ENCODE measurements at regions not wholly inside any gene's neighbourhood (a gene's known extent, or its start where the extent isn't known, plus 50 kb on each side); places are given as distances from the start of the nearest gene placed in this dataset.
"Not testable (repeated sequence)": the region's sequence is repeated elsewhere in the genome, so short reads cannot be mapped to it uniquely, and the experiment has no call there.

- H3K9ac ChIP-seq (replicated peaks in 1 of 4; ENCODE audit: extremely low read depth in 1 of 4, low read depth in 3 of 4, low read length in 3 of 4); H3K4me1 ChIP-seq (replicated peaks in 1 of 4; ENCODE audit: control insufficient read depth in 3 of 4, insufficient read depth in 4 of 4, low read length in 3 of 4); H3K79me2 ChIP-seq (ENCODE audit: control insufficient read depth in 1 of 2, insufficient read depth in 2 of 2, low read length in 2 of 2); H2BK15ac ChIP-seq (ENCODE audit: low read length); CTCF ChIA-PET (ENCODE audit: partially characterized antibody); H3K79me1 ChIP-seq (ENCODE audit: low read depth, low read length); H2BK120ac ChIP-seq (replicated peaks; ENCODE audit: low read depth, low read length); H3K18ac ChIP-seq (ENCODE audit: extremely low read depth, low read length); H3K4me3 ChIP-seq (ENCODE audit: extremely low read depth in 1 of 4, insufficient read depth in 2 of 4, low read depth in 3 of 4, low read length in 4 of 4); H2AK5ac ChIP-seq (ENCODE audit: low read depth, low read length); DNase-seq (ENCODE audit: low read depth in 1 of 2, low spot score in 2 of 2); H3K56ac ChIP-seq (replicated peaks; ENCODE audit: insufficient read length, low read depth, low read length); POLR2A ChIA-PET (ENCODE audit: partially characterized antibody); H2AFZ ChIP-seq (ENCODE audit: low read length); H3K27ac ChIP-seq (ENCODE audit: low read depth, low read length); H3K4ac ChIP-seq (replicated peaks; ENCODE audit: insufficient read length, low read depth, low read length); FAIRE-seq; H2BK5ac ChIP-seq (ENCODE audit: low read depth, low read length); H2BK20ac ChIP-seq (ENCODE audit: low read length); H3K36me3 ChIP-seq (ENCODE audit: control insufficient read depth in 2 of 4, insufficient read depth in 4 of 4, low read length in 3 of 4); H3K23ac ChIP-seq (ENCODE audit: insufficient read length); H3K23me2 ChIP-seq (ENCODE audit: low read depth, low read length); H3K4me2 ChIP-seq (ENCODE audit: insufficient read depth in 1 of 2, low read depth in 2 of 2, low read length in 2 of 2); H4K5ac ChIP-seq (ENCODE audit: insufficient read length, low read depth, low read length); H3K27me3 ChIP-seq (replicated peaks in 1 of 4; ENCODE audit: control insufficient read depth in 3 of 4, extremely low read depth in 1 of 4, insufficient read depth in 3 of 4, low read length in 3 of 4); H4K91ac ChIP-seq (replicated peaks; ENCODE audit: insufficient read length, low read length); H4K8ac ChIP-seq (ENCODE audit: extremely low read depth, insufficient read depth, low read length); H3K14ac ChIP-seq (ENCODE audit: insufficient read length); H4K20me1 ChIP-seq (replicated peaks in 1 of 2; ENCODE audit: control insufficient read depth in 1 of 2, insufficient read depth in 2 of 2, low read length in 2 of 2); H2BK12ac ChIP-seq (ENCODE audit: low read depth, low read length): not testable (repeated sequence)
- H3K9me3 ChIP-seq (ENCODE audit: insufficient read depth in 2 of 2, low read depth in 1 of 2, low read length in 1 of 2) = peaks cover 2 to 27% of the 10 kb centered on the region in 2 experiments; a peak in 2 of 4 replicates
- 75 to 95% methylated on average over 3 to 5 of the region's 7 CpGs for WGBS, 2 experiments (ENCODE audit: extremely low coverage in 1 of 2, insufficient coverage in 1 of 2, insufficient read length in 1 of 2, insufficient replicate concordance in 2 of 2, low coverage in 1 of 2, low lambda C conversion rate in 2 of 2, missing lambda C conversion rate in 1 of 2)
Measured at GRCh38 chr9:138203304-138203703, 325.7 kb downstream of the CACNA1B start.

GRCh38 chr9:138203872-138204271 lies 326.3 kb downstream of the CACNA1B start:
- FAIRE-seq; H4K20me1 ChIP-seq (replicated peaks in 1 of 2; ENCODE audit: control insufficient read depth in 1 of 2, insufficient read depth in 2 of 2, low read length in 2 of 2); H3K14ac ChIP-seq (ENCODE audit: insufficient read length); H2BK120ac ChIP-seq (replicated peaks; ENCODE audit: low read depth, low read length); H3K27ac ChIP-seq (ENCODE audit: low read depth, low read length); H3K9ac ChIP-seq (replicated peaks in 1 of 4; ENCODE audit: extremely low read depth in 1 of 4, low read depth in 3 of 4, low read length in 3 of 4); H3K36me3 ChIP-seq (ENCODE audit: control insufficient read depth in 2 of 4, insufficient read depth in 4 of 4, low read length in 3 of 4); H3K4ac ChIP-seq (replicated peaks; ENCODE audit: insufficient read length, low read depth, low read length); H2BK15ac ChIP-seq (ENCODE audit: low read length); DNase-seq (ENCODE audit: low read depth in 1 of 2, low spot score in 2 of 2); H4K91ac ChIP-seq (replicated peaks; ENCODE audit: insufficient read length, low read length); H4K8ac ChIP-seq (ENCODE audit: extremely low read depth, insufficient read depth, low read length); H3K79me2 ChIP-seq (ENCODE audit: control insufficient read depth in 1 of 2, insufficient read depth in 2 of 2, low read length in 2 of 2); H3K4me3 ChIP-seq (ENCODE audit: extremely low read depth in 1 of 4, insufficient read depth in 2 of 4, low read depth in 3 of 4, low read length in 4 of 4); POLR2A ChIA-PET (ENCODE audit: partially characterized antibody); H3K56ac ChIP-seq (replicated peaks; ENCODE audit: insufficient read length, low read depth, low read length); H2BK12ac ChIP-seq (ENCODE audit: low read depth, low read length); CTCF ChIA-PET (ENCODE audit: partially characterized antibody); H3K23ac ChIP-seq (ENCODE audit: insufficient read length); H2AFZ ChIP-seq (ENCODE audit: low read length); H2BK20ac ChIP-seq (ENCODE audit: low read length); H2AK5ac ChIP-seq (ENCODE audit: low read depth, low read length); H3K23me2 ChIP-seq (ENCODE audit: low read depth, low read length); H3K4me2 ChIP-seq (ENCODE audit: insufficient read depth in 1 of 2, low read depth in 2 of 2, low read length in 2 of 2); H3K27me3 ChIP-seq (replicated peaks in 1 of 4; ENCODE audit: control insufficient read depth in 3 of 4, extremely low read depth in 1 of 4, insufficient read depth in 3 of 4, low read length in 3 of 4); H4K5ac ChIP-seq (ENCODE audit: insufficient read length, low read depth, low read length); H3K18ac ChIP-seq (ENCODE audit: extremely low read depth, low read length); H3K4me1 ChIP-seq (replicated peaks in 1 of 4; ENCODE audit: control insufficient read depth in 3 of 4, insufficient read depth in 4 of 4, low read length in 3 of 4); H2BK5ac ChIP-seq (ENCODE audit: low read depth, low read length); H3K79me1 ChIP-seq (ENCODE audit: low read depth, low read length): not testable (repeated sequence)
- WGBS, 2 experiments (ENCODE audit: extremely low coverage in 1 of 2, insufficient coverage in 1 of 2, insufficient read length in 1 of 2, insufficient replicate concordance in 2 of 2, low coverage in 1 of 2, low lambda C conversion rate in 2 of 2, missing lambda C conversion rate in 1 of 2) = 86% methylated on average over 8 of the region's 9 CpGs; no CpG with 5 or more reads in 1 of the 2 experiments
- H3K9me3 ChIP-seq (ENCODE audit: insufficient read depth in 2 of 2, low read depth in 1 of 2, low read length in 1 of 2) = peaks cover 2 to 31% of the 10 kb centered on the region in 2 experiments; a peak in 2 of 4 replicates
